HG03103 (cell line): ENCODE measurements at regions not wholly inside any gene's neighbourhood (a gene's known extent, or its start where the extent isn't known, plus 50 kb on each side); places are given as distances from the start of the nearest gene placed in this dataset.

ENCODE experiments used
- ATAC-seq: cut with Tn5 transposase; IDR thresholded peaks from one replicate; pipeline ENCODE4 v1.9.1; 2021; ENCODE audit warnings: low read depth; ENCODE audit not compliant: unreplicated experiment

- no peak for ATAC-seq
These were observed 137.5 kb downstream of the NUAK1 start for GRCh38 chr12:106001105-106001836.

- no peak for ATAC-seq
These were observed 136.9 kb downstream of the NUAK1 start for GRCh38 chr12:106001837-106002218.

GRCh38 chr12:106003297-106003696, 135.5 kb downstream of the NUAK1 start:
- ATAC-seq: no peak

- ATAC-seq: no peak
These were observed 134.5 kb downstream of the NUAK1 start for GRCh38 chr12:106004289-106004688.

- ATAC-seq: no peak
These were observed 132.4 kb downstream of the NUAK1 start for GRCh38 chr12:106006382-106006781.

GRCh38 chr12:106006940-106007339, 131.8 kb downstream of the NUAK1 start:
- ATAC-seq: no peak

GRCh38 chr12:106010741-106011140, 128.0 kb downstream of the NUAK1 start:
- no peak for ATAC-seq
